HepG2 (cell line): ENCODE measurements at regions not wholly inside any gene's neighbourhood (a gene's known extent, or its start where the extent isn't known, plus 50 kb on each side); places are given as distances from the start of the nearest gene placed in this dataset.

Experiments
- ATAC-seq: fragments of 200-7000 bp; cut with Tn5 transposase; 3 replicates; pipeline ENCODE4 v1.9.1; 2020; ENCODE audit warnings: mild to moderate bottlenecking, moderate library complexity
- BruUV-seq: library from RNA; stranded (reverse); fragments of 400-500 nt; replicated peaks from 2 replicates; lab custom pipeline; 2021; lab: Mats Ljungman, UMichigan
- CTCF ChIA-PET: fragments of 300-600 bp; formaldehyde crosslinking; extraction: SDS; loops from one replicate; lab custom pipeline; 2021; ENCODE audit warnings: low total read pairs, inconsistent platforms, low intra/inter-chr PET ratio; lab: Yijun Ruan, JAX
- POLR2A ChIA-PET: fragments of 350-600 bp; sonication (Branson Sonifier 250); formaldehyde crosslinking; loops from one replicate; lab custom pipeline; 2020; ENCODE audit warnings: antibody characterized with exemption, inconsistent platforms; lab: Yijun Ruan, JAX
- DNase-seq: peaks from one replicate; pipeline ENCODE4 v3.0.0-alpha.2; 2015; ENCODE audit warnings: low spot score
- FAIRE-seq: peaks from 3 replicates; lab custom pipeline; 2011; peaks lifted over from hg19 to GRCh38; lab: Jason Lieb, UNC
- H2AFZ ChIP-seq: one replicate; pipeline ENCODE4 v1.6.1; 2011; ENCODE audit warnings: low read length, inconsistent platforms
- H3K27ac ChIP-seq: fragments of 300-600 bp; 3 replicates; pipeline ENCODE4 v1.8.0; 2011; ENCODE audit warnings: mixed run types, mild to moderate bottlenecking, mixed read lengths, low read length, inconsistent platforms; ENCODE audit not compliant: insufficient read depth; ENCODE audit errors: extremely low read length
- H3K27me3 ChIP-seq, 2 experiments: fragments of 200-600 bp in 1 of 2; 2 replicates in 1 of 2; 3 replicates in 1 of 2; pipeline versions ENCODE4 v1.6.0 to v1.8.0; 2011; ENCODE audit warnings: low read length in 2 of 2, mild to moderate bottlenecking in 2 of 2, moderate library complexity in 2 of 2, inconsistent platforms in 1 of 2; ENCODE audit not compliant: insufficient read depth in 2 of 2, control insufficient read depth in 1 of 2
- H3K36me3 ChIP-seq, 2 experiments: fragments of 200-600 bp in 1 of 2; replicated peaks in 1 of 2; 2 replicates in 1 of 2; 3 replicates in 1 of 2; pipeline versions ENCODE4 v1.5.1 to v1.8.0; 2011; ENCODE audit warnings: low read length in 2 of 2, inconsistent platforms in 1 of 2; ENCODE audit not compliant: insufficient read depth in 2 of 2, control insufficient read depth in 1 of 2
- H3K4me1 ChIP-seq: 2 replicates; pipeline ENCODE4 v1.5.1; 2012; ENCODE audit warnings: low read length, inconsistent platforms; ENCODE audit not compliant: insufficient read depth
- H3K4me2 ChIP-seq: 2 replicates; pipeline ENCODE4 v1.6.0; 2011; ENCODE audit warnings: low read depth, low read length, inconsistent platforms
- H3K4me3 ChIP-seq, 3 experiments: fragments of 200-600 bp in 1 of 3; sonication (generic), shearing (Covaris generic) in 1 of 3; replicated peaks in 1 of 3; 2 replicates each; pipeline ENCODE4 v1.5.1; 2011 to 2016; ENCODE audit warnings: low read length in 3 of 3, inconsistent platforms in 2 of 3, low read depth in 2 of 3, mild to moderate bottlenecking in 2 of 3, control low read depth in 1 of 3, mixed read lengths in 1 of 3; ENCODE audit not compliant: insufficient read depth in 1 of 3
- H3K79me2 ChIP-seq: one replicate; pipeline ENCODE4 v1.6.1; 2011; ENCODE audit warnings: low read length, inconsistent platforms; ENCODE audit not compliant: insufficient read depth
- H3K9ac ChIP-seq: 2 replicates; pipeline ENCODE4 v1.6.0; 2011; ENCODE audit warnings: mild to moderate bottlenecking, low read depth, low read length, inconsistent platforms; ENCODE audit not compliant: insufficient read depth
- H3K9me3 ChIP-seq: 2 replicates; pipeline ENCODE4 v1.5.1; 2012; ENCODE audit warnings: mild to moderate bottlenecking, low read length
- H4K20me1 ChIP-seq: 2 replicates; pipeline ENCODE4 v1.6.0; 2011; ENCODE audit warnings: inconsistent platforms, mild to moderate bottlenecking, low read length, moderate library complexity; ENCODE audit not compliant: insufficient read depth
- ATF7-NPFF ChIP-seq: sonication (generic); formaldehyde crosslinking; IDR thresholded peaks from 2 replicates; pipeline ENCODE4 v1.8.1; 2023; ENCODE audit warnings: mild to moderate bottlenecking, low read depth, missing genetic modification reagents, moderate library complexity
- EHMT2 ChIP-seq: fragments of 200-600 bp; sonication (generic); IDR thresholded peaks from 2 replicates; pipeline ENCODE4 v1.7.0; 2017; ENCODE audit warnings: antibody characterized with exemption, low read depth, low read length, borderline replicate concordance
- KDM5B ChIP-seq: sonication (generic); formaldehyde crosslinking; IDR thresholded peaks from 2 replicates; pipeline ENCODE4 v1.4.0; 2020; ENCODE audit warnings: missing genetic modification reagents, mild to moderate bottlenecking, borderline replicate concordance
- KLF12 ChIP-seq: sonication (generic); formaldehyde crosslinking; IDR thresholded peaks from 2 replicates; pipeline ENCODE4 v1.4.0; 2020; ENCODE audit warnings: missing genetic modification reagents, borderline replicate concordance
- MBD4 ChIP-seq: IDR thresholded peaks from 2 replicates; pipeline ENCODE4 v1.6.1; 2012; ENCODE audit warnings: low read length, inconsistent platforms, borderline replicate concordance
- PHF21A ChIP-seq: sonication (generic); formaldehyde crosslinking; IDR thresholded peaks from 2 replicates; pipeline ENCODE4 v1.5.0; 2020; ENCODE audit warnings: mild to moderate bottlenecking, missing genetic modification reagents
- RARA ChIP-seq: IDR thresholded peaks from 2 replicates; pipeline ENCODE4 v1.6.1; 2016; ENCODE audit warnings: missing genetic modification reagents, missing compliant biosample characterization
- SETDB1 ChIP-seq: sonication (generic); formaldehyde crosslinking; IDR thresholded peaks from 2 replicates; pipeline ENCODE4 v1.5.1; 2020; ENCODE audit warnings: missing genetic modification reagents, mild to moderate bottlenecking, borderline replicate concordance
- ZBTB42 ChIP-seq: sonication (generic); formaldehyde crosslinking; IDR thresholded peaks from 2 replicates; pipeline ENCODE4 v1.5.0; 2020; ENCODE audit warnings: mild to moderate bottlenecking, missing genetic modification reagents
- WGBS: methylation state at CpG from one replicate; pipeline ENCODE4 v1.1.6; 2017; ENCODE audit warnings: low lambda C conversion rate; 5-methylcytosine and 5-hydroxymethylcytosine counted together
- in situ Hi-C: cut with HindIII; loops from 2 replicates; pipeline ENCODE4 v1.10.0; 2017; ENCODE audit warnings: low pct_unique_long_range_greater_than_20kb; ENCODE audit not compliant: extremely low pct_ligation_motif_present
- intact Hi-C: fragments of 100-400 bp; cut with micrococcal nuclease; formaldehyde crosslinking; loops from one replicate; pipeline ENCODE4 v1.10.0; 2022; ENCODE audit not compliant: unreplicated experiment
- TF ChIP-seq, protein P1 (sequence below): sonication (generic); formaldehyde crosslinking; conservative IDR thresholded peaks from 2 replicates; pipeline ENCODE4 v1.4.0; 2020; ENCODE audit warnings: missing genetic modification reagents

DNA sequence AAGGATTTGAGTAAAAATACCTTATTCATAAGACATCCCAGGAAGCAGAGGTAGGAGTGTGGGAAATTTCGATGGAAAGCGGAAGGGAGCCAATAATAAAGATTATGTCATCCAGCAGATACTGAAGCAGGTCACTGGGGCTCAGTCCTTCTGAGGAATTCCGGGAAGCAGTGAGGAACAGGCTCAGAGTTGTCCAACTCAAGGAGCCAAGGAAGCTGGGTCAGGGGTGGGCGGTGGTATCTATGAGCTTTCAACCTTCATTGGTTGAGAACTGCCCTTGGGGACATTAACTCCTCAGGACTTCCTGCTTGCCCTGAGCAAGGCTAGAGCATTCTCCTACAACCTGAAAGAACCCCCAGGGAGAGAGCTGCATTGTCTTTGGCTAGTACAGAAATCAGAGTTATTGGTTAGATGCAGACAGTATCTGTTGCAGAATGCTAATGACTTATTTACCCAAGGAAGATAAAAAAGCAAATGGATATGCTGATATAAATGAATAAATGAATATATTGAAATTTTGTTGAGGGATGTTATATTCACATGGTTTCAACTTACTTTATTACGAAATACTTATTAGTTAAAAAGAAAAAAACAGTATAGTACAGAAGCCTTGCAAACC, 68.2 kb downstream of the DMP1 start:
- H3K9me3 ChIP-seq, result no peaks in the 10 kb centered on the region
- no peak for FAIRE-seq
- no peak overlapping the region for H3K27ac ChIP-seq
- ATAC-seq, result no peak
- in situ Hi-C loops, result no loop called here
- CTCF ChIA-PET, result no interaction called here
- no peaks in the 10 kb centered on the region for H3K79me2 ChIP-seq
- H3K9ac ChIP-seq, result no peak overlapping the region
- WGBS, result 16% methylated on average over 5 of the region's 5 CpGs
- H4K20me1 ChIP-seq, result no peaks in the 10 kb centered on the region
- no TSS peak for BruUV-seq
- H3K4me1 ChIP-seq, result no peaks in the 10 kb centered on the region
- no peaks in the 10 kb centered on the region for H3K36me3 ChIP-seq
- intact Hi-C loops, result loop anchor here (1.0 kb wide), 1 partner anchor 22 kb away; no protein-coding TSS in a partner anchor
- TF ChIP-seq SETDB1, result no peak
- TF ChIP-seq ATF7-NPFF (CRISPR knock-in tag), result no peak
- TF ChIP-seq KLF12 (CRISPR knock-in tag), result no peak
- TF ChIP-seq PHF21A (CRISPR knock-in tag), result no peak
- TF ChIP-seq, protein P1, sequence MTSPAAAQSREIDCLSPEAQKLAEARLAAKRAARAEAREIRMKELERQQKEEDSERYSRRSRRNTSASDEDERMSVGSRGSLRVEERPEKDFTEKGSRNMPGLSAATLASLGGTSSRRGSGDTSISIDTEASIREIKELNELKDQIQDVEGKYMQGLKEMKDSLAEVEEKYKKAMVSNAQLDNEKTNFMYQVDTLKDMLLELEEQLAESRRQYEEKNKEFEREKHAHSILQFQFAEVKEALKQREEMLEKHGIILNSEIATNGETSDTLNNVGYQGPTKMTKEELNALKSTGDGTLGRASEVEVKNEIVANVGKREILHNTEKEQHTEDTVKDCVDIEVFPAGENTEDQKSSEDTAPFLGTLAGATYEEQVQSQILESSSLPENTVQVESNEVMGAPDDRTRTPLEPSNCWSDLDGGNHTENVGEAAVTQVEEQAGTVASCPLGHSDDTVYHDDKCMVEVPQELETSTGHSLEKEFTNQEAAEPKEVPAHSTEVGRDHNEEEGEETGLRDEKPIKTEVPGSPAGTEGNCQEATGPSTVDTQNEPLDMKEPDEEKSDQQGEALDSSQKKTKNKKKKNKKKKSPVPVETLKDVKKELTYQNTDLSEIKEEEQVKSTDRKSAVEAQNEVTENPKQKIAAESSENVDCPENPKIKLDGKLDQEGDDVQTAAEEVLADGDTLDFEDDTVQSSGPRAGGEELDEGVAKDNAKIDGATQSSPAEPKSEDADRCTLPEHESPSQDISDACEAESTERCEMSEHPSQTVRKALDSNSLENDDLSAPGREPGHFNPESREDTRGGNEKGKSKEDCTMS (CRISPR knock-in tag), result no peak
- no peak for TF ChIP-seq MBD4
- no peak for TF ChIP-seq EHMT2
- no peak for TF ChIP-seq RARA (CRISPR knock-in tag)
- TF ChIP-seq KDM5B, result no peak
- no peak for TF ChIP-seq ZBTB42
- POLR2A ChIA-PET, result no interaction called here
- no peaks in the 10 kb centered on the region for H3K27me3 ChIP-seq
- DNase-seq, result no peak
- no peak overlapping the region for H3K4me2 ChIP-seq
- no peak overlapping the region for H2AFZ ChIP-seq
- no peak overlapping the region for H3K4me3 ChIP-seq
